ENCODE measurements at regions not wholly inside any gene's neighbourhood (a gene's known extent, or its start where the extent isn't known, plus 50 kb on each side); places are given as distances from the start of the nearest gene placed in this dataset.

DNA sequence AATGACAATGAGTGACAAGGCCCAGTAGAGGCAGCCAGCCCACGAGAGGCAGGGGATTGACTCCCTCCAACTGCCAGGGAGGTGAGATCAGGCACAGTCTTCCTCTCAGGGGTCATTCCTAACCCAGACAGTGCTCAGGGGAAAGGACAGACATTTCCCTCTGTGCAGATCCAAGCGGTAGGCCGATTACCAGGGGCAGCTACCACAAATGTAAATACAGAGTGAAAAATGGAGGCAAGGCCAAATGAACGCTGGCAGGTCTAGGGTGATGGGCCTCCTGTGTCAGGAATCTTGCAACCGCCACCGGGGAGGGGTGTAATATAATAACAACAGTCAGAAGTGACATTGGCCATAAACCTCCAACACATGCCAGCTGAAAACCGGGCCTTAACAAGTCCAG is 881.4 kb downstream of the UQCRFS1 start:
- Histone ChIP-seq H3K9me3 (ENCODE audit: low read length) (no peaks in the 10 kb centered on the region), H3K27ac (ENCODE audit: low read depth, low read length) (no peak overlapping the region), H3K4me1 (ENCODE audit: insufficient read depth, low read length) (no peaks in the 10 kb centered on the region), H3K4me3 (ENCODE audit: low read length) (no peak overlapping the region), H3K36me3 (ENCODE audit: insufficient read depth, low read length) (no peaks in the 10 kb centered on the region), H3K27me3 (ENCODE audit: insufficient read depth, low read length, poor library complexity, severe bottlenecking) (no peaks in the 10 kb centered on the region)
- Mint-ChIP-seq H3K27me3 (no peaks in the 10 kb centered on the region), H3K36me3 (peaks cover 0 to 4% (median 0%) of the 10 kb centered on the region in 3 donors), H3K4me1 (no peaks in the 10 kb centered on the region), H3K9me3 (peaks cover 5 to 12% (median 8%) of the 10 kb centered on the region in 5 donors), H3K27ac (no peak overlapping the region), H3K4me3 (no peak overlapping the region)
- ChIA-PET CTCF (no interaction called here), POLR2A (no interaction called here)
- no peak for DNase-seq

DNA sequence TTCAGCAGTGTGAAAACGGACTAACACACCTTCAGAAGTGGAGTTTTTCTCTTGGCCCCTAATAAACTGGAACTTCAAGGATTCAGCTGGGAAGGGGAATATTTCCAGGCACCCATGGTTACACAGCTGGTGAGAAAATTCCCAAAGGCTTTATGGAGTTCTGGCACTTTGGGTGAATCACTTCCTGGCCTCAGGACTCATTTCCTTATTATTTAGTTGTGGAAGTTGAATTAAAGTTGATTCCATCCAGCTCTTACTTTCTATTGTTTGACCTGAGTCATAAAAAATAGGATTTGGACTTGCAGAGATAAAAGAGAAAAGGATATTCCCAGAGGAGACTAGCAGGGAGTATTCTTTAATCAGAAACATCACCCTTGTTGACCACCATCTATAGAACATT is 882.1 kb downstream of the UQCRFS1 start:
- ChIA-PET POLR2A (no interaction called here), CTCF (no interaction called here)
- no peak for DNase-seq
- Mint-ChIP-seq H3K27me3 (no peaks in the 10 kb centered on the region), H3K4me1 (no peaks in the 10 kb centered on the region), H3K36me3 (peaks cover 0 to 4% (median 0%) of the 10 kb centered on the region in 3 donors), H3K9me3 (peaks cover 5 to 14% (median 5%) of the 10 kb centered on the region in 5 donors), H3K4me3 (no peak overlapping the region), H3K27ac (no peak overlapping the region)
- H3K4me3 ChIP-seq (ENCODE audit: low read length), result no peak overlapping the region
- no peaks in the 10 kb centered on the region for H3K27me3 ChIP-seq (ENCODE audit: insufficient read depth, low read length, poor library complexity, severe bottlenecking)
- no peak overlapping the region for H3K27ac ChIP-seq (ENCODE audit: low read depth, low read length)
- H3K36me3 ChIP-seq (ENCODE audit: insufficient read depth, low read length), result no peaks in the 10 kb centered on the region
- no peaks in the 10 kb centered on the region for H3K9me3 ChIP-seq (ENCODE audit: low read length)
- H3K4me1 ChIP-seq (ENCODE audit: insufficient read depth, low read length), result no peaks in the 10 kb centered on the region

DNA sequence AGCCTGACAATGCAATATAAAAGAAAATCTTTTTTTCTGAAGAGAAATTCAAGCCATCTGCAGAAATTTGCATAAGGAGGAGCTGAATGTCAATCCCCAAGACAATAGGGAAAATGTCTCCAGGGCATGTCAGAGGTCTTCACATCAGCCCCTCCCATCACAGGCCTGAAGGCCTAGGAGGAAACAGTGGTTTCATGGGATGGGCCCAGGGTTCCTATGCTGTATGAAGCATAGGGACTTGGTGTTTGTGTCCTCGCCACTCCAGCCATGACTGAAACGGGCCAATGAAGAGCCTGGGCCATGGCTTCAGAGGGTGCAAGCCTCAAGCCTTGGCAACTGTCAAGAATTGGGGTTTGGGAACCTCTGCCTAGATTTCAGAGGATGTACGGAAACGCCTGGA is 883.5 kb downstream of the UQCRFS1 start:
- H3K4me3 Mint-ChIP-seq, result no peak overlapping the region
- Histone ChIP-seq H3K27me3 (ENCODE audit: insufficient read depth, low read length, poor library complexity, severe bottlenecking) (no peaks in the 10 kb centered on the region), H3K4me1 (ENCODE audit: insufficient read depth, low read length) (no peaks in the 10 kb centered on the region), H3K27ac (ENCODE audit: low read depth, low read length) (no peak overlapping the region), H3K36me3 (ENCODE audit: insufficient read depth, low read length) (no peaks in the 10 kb centered on the region), H3K9me3 (ENCODE audit: low read length) (no peaks in the 10 kb centered on the region), H3K4me3 (ENCODE audit: low read length) (no peak overlapping the region)
- no peaks in the 10 kb centered on the region for H3K4me1 Mint-ChIP-seq
- H3K27ac Mint-ChIP-seq, result no peak overlapping the region
- no peak for DNase-seq
- H3K27me3 Mint-ChIP-seq, result no peaks in the 10 kb centered on the region
- POLR2A ChIA-PET, result no interaction called here
- CTCF ChIA-PET, result no interaction called here
- peaks cover 3 to 14% (median 5%) of the 10 kb centered on the region in 5 donors for H3K9me3 Mint-ChIP-seq
- peaks cover 0 to 4% (median 0%) of the 10 kb centered on the region in 3 donors for H3K36me3 Mint-ChIP-seq

DNA sequence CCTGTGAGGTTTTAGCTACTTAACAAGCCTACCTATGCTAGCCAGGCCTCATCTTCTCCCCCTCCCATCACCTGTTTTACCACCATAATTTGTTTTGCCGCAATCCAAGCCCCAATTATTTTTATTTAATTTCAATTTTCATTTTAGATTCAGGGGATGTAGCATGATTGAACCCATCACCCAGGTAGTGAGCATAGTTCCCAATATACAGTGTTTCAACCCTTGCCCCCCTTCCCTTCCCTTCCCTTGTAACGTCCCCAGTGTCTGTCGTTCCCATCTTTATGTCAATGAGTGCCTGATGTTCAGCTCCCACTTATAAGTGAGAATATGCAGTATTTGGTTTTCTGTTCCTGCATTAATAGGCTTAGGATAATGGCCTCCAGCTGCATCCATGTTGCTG is 885.0 kb downstream of the UQCRFS1 start:
- H3K4me1 Mint-ChIP-seq, result no peaks in the 10 kb centered on the region
- CTCF ChIA-PET, result no interaction called here
- POLR2A ChIA-PET, result no interaction called here

DNA sequence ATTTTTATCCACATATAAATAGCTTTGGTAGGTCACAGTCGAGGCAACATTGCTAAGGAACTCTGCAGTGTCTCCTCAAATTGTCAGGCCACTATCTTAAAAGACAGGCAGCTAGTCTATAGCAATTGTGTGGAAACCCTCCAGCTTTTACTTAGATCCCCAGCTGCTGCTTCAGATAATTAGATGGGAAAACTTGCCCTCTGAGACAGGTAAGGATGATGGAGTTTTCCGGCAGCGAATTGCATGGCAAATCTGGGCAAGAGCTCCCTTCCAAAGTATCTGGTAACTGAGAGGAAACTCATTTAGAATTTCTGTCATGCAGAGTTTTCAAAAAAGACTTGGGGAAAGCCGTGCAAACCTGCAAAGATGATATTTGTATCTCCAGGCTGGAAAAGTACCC is 886.2 kb downstream of the UQCRFS1 start:
- H3K36me3 Mint-ChIP-seq, result no peaks in the 10 kb centered on the region
- H3K4me1 Mint-ChIP-seq, result no peaks in the 10 kb centered on the region
- H3K27ac Mint-ChIP-seq, result no peak overlapping the region
- Histone ChIP-seq H3K4me3 (ENCODE audit: low read length) (no peak overlapping the region), H3K9me3 (ENCODE audit: low read length) (no peaks in the 10 kb centered on the region), H3K4me1 (ENCODE audit: insufficient read depth, low read length) (no peaks in the 10 kb centered on the region), H3K27ac (ENCODE audit: low read depth, low read length) (no peak overlapping the region), H3K27me3 (ENCODE audit: insufficient read depth, low read length, poor library complexity, severe bottlenecking) (no peaks in the 10 kb centered on the region), H3K36me3 (ENCODE audit: insufficient read depth, low read length) (no peaks in the 10 kb centered on the region)
- no peak overlapping the region for H3K4me3 Mint-ChIP-seq
- H3K27me3 Mint-ChIP-seq, result no peaks in the 10 kb centered on the region
- POLR2A ChIA-PET, result no interaction called here
- peaks cover 3 to 14% (median 5%) of the 10 kb centered on the region in 5 donors for H3K9me3 Mint-ChIP-seq
- CTCF ChIA-PET, result no interaction called here
- no peak for DNase-seq

More for the DNA sequence above, 885.0 kb downstream of the UQCRFS1 start:
- DNase-seq, result no peak
- H3K27ac Mint-ChIP-seq, result no peak overlapping the region
- H3K4me3 ChIP-seq (ENCODE audit: low read length), result no peak overlapping the region
- H3K27ac ChIP-seq (ENCODE audit: low read depth, low read length), result no peak overlapping the region
- no peaks in the 10 kb centered on the region for H3K4me1 ChIP-seq (ENCODE audit: insufficient read depth, low read length)
- H3K27me3 ChIP-seq (ENCODE audit: insufficient read depth, low read length, poor library complexity, severe bottlenecking), result no peaks in the 10 kb centered on the region
- no peaks in the 10 kb centered on the region for H3K36me3 ChIP-seq (ENCODE audit: insufficient read depth, low read length)
- no peaks in the 10 kb centered on the region for H3K36me3 Mint-ChIP-seq
- H3K4me3 Mint-ChIP-seq, result no peak overlapping the region
- peaks cover 3 to 14% (median 5%) of the 10 kb centered on the region in 5 donors for H3K9me3 Mint-ChIP-seq
- no peaks in the 10 kb centered on the region for H3K27me3 Mint-ChIP-seq
- H3K9me3 ChIP-seq (ENCODE audit: low read length), result no peaks in the 10 kb centered on the region

DNA sequence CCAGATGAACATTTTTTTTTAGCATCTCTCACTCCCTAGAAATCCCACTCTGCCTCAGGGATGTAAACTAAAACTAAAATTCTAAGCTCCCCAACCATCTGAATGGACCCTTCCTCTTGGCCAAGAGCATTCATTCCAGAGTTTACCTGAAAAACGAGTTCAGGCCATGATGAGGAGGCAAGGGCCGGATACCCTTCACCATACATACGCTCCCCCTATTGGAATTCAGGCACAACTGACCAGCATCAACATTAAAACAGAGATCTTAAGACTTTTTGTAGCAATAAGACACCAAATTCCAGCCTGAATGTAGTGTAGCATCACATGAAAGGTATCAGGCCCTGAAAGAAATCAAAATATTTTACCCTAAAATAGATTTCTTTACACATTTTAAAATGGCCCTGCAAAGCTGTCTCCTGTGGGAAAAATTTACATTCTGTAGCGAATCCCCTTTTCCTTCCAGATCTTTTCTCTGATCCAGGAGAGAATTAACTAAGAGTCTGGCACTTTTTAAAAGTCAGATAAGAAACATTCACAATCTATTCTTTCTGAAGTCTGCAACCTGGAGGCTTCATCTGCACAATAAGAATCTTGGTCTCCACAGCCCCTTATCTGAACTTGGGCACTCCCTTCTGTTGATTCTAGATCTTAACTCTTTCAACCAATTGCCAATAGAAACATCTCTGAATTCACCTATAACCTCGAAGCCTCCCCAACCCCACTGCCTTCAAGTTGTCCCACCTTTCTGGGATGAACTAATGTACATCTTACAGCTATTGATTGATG is 888.5 kb downstream of the UQCRFS1 start:
- no peaks in the 10 kb centered on the region for H3K9me3 ChIP-seq (ENCODE audit: low read length)
- H3K4me3 Mint-ChIP-seq, result no peak overlapping the region
- H3K27me3 Mint-ChIP-seq, result no peaks in the 10 kb centered on the region
- H3K36me3 ChIP-seq (ENCODE audit: insufficient read depth, low read length), result no peaks in the 10 kb centered on the region
- CTCF ChIA-PET, result no interaction called here
- no peak overlapping the region for H3K4me3 ChIP-seq (ENCODE audit: low read length)
- no peaks in the 10 kb centered on the region for H3K27me3 ChIP-seq (ENCODE audit: insufficient read depth, low read length, poor library complexity, severe bottlenecking)
- no peak overlapping the region for H3K27ac ChIP-seq (ENCODE audit: low read depth, low read length)
- H3K27ac Mint-ChIP-seq, result no peak overlapping the region
- H3K9me3 Mint-ChIP-seq, result peaks cover 3 to 14% (median 5%) of the 10 kb centered on the region in 5 donors
- H3K36me3 Mint-ChIP-seq, result no peaks in the 10 kb centered on the region
- DNase-seq, result no peak
- POLR2A ChIA-PET, result no interaction called here
- no peaks in the 10 kb centered on the region for H3K4me1 ChIP-seq (ENCODE audit: insufficient read depth, low read length)
- H3K4me1 Mint-ChIP-seq, result no peaks in the 10 kb centered on the region

DNA sequence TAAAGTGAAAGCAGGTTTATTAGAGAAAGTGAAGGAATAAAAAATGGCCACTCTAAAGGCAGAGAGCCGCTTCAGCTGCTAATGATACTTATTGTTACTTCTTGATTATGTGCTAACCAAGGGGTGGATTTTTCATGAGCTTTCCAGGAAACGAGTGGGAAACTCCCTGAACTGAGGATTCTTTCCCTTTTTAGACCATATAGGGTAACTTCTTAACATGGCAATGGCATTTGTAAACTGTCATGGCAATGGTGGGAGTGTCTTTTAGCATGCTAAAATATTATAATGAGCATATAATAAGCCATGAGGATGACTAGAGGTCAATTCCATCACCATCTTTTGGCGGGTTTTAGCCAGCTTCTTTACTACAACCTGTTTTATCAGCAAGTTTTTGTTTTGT is 890.0 kb downstream of the UQCRFS1 start:
- no peak overlapping the region for H3K4me3 Mint-ChIP-seq
- ChIA-PET CTCF (no interaction called here), POLR2A (no interaction called here)
- no peak overlapping the region for H3K27ac Mint-ChIP-seq
- H3K4me1 Mint-ChIP-seq, result no peaks in the 10 kb centered on the region
- DNase-seq, result no peak
- Histone ChIP-seq H3K9me3 (ENCODE audit: low read length) (no peaks in the 10 kb centered on the region), H3K4me3 (ENCODE audit: low read length) (no peak overlapping the region), H3K27ac (ENCODE audit: low read depth, low read length) (no peak overlapping the region), H3K27me3 (ENCODE audit: insufficient read depth, low read length, poor library complexity, severe bottlenecking) (no peaks in the 10 kb centered on the region), H3K36me3 (ENCODE audit: insufficient read depth, low read length) (no peaks in the 10 kb centered on the region), H3K4me1 (ENCODE audit: insufficient read depth, low read length) (no peaks in the 10 kb centered on the region)
- no peaks in the 10 kb centered on the region for H3K27me3 Mint-ChIP-seq
- peaks cover 0 to 12% (median 2%) of the 10 kb centered on the region in 5 donors for H3K9me3 Mint-ChIP-seq
- H3K36me3 Mint-ChIP-seq, result no peaks in the 10 kb centered on the region

DNA sequence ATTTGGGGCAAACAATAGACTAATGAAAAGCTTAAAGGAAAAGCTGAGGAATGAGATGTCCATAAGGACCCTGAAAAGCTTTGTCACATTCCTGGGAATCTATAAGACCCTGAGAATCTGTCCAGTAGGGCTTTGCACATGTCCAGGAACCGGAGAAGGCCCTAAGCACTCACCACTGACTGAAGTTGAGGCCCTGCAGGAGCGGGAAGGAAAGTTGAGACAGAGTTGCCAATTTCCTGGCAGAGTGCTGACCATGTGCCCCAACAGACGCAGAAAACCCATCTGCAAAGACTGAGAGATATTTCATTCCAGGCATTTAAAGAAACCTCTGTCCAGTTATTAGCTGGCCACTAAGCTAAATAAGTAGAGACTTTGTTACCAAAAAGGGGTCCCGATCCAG is 890.5 kb downstream of the UQCRFS1 start:
- Mint-ChIP-seq H3K9me3 (peaks cover 0 to 12% (median 2%) of the 10 kb centered on the region in 5 donors), H3K4me1 (no peaks in the 10 kb centered on the region), H3K27ac (no peak overlapping the region), H3K36me3 (no peaks in the 10 kb centered on the region), H3K27me3 (no peaks in the 10 kb centered on the region), H3K4me3 (no peak overlapping the region)
- DNase-seq, result no peak
- Histone ChIP-seq H3K9me3 (ENCODE audit: low read length) (no peaks in the 10 kb centered on the region), H3K4me1 (ENCODE audit: insufficient read depth, low read length) (no peaks in the 10 kb centered on the region), H3K36me3 (ENCODE audit: insufficient read depth, low read length) (no peaks in the 10 kb centered on the region), H3K27me3 (ENCODE audit: insufficient read depth, low read length, poor library complexity, severe bottlenecking) (no peaks in the 10 kb centered on the region), H3K4me3 (ENCODE audit: low read length) (no peak overlapping the region), H3K27ac (ENCODE audit: low read depth, low read length) (no peak overlapping the region)
- CTCF ChIA-PET, result no interaction called here
- POLR2A ChIA-PET, result no interaction called here

All from CD8-positive, alpha-beta memory T cell (primary cell).